ENCODE measurements at regions not wholly inside any gene's neighbourhood (a gene's known extent, or its start where the extent isn't known, plus 50 kb on each side); places are given as distances from the start of the nearest gene placed in this dataset.

GRCh38 chr11:116111546-116111945 lies 607.3 kb upstream of the CADM1 start:
- Histone ChIP-seq H3K4me1 (no peaks in the 10 kb centered on the region), H3K27ac (no peak overlapping the region), H3K4me3 (no peak overlapping the region), H3K36me3 (ENCODE audit: insufficient read depth in 1 of 2, low read depth in 1 of 2) (no peaks in the 10 kb centered on the region), H3K27me3 (ENCODE audit: insufficient read depth in 3 of 3, low read length in 2 of 3) (peaks cover 0 to 3% (median 0%) of the 10 kb centered on the region in 3 donors), H3K9me3 (no peaks in the 10 kb centered on the region)
- intact Hi-C loops (cut with DNase I): no loop called here
- no peak for DNase-seq
- WGBS, 3 donors: 80 to 90% (median 81%) methylated on average over 3 of the region's 3 CpGs
- TF ChIP-seq, protein P1, sequence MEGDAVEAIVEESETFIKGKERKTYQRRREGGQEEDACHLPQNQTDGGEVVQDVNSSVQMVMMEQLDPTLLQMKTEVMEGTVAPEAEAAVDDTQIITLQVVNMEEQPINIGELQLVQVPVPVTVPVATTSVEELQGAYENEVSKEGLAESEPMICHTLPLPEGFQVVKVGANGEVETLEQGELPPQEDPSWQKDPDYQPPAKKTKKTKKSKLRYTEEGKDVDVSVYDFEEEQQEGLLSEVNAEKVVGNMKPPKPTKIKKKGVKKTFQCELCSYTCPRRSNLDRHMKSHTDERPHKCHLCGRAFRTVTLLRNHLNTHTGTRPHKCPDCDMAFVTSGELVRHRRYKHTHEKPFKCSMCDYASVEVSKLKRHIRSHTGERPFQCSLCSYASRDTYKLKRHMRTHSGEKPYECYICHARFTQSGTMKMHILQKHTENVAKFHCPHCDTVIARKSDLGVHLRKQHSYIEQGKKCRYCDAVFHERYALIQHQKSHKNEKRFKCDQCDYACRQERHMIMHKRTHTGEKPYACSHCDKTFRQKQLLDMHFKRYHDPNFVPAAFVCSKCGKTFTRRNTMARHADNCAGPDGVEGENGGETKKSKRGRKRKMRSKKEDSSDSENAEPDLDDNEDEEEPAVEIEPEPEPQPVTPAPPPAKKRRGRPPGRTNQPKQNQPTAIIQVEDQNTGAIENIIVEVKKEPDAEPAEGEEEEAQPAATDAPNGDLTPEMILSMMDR (IDR thresholded peaks at IDR 0.05): no peak
- ATAC-seq: no peak

GRCh38 chr11:116110802-116111201 lies 606.6 kb upstream of the CADM1 start:
- Histone ChIP-seq H3K4me3 (no peak overlapping the region), H3K27ac (no peak overlapping the region), H3K27me3 (ENCODE audit: insufficient read depth in 3 of 3, low read length in 2 of 3) (peaks cover 0 to 3% (median 0%) of the 10 kb centered on the region in 3 donors), H3K36me3 (ENCODE audit: insufficient read depth in 1 of 2, low read depth in 1 of 2) (no peaks in the 10 kb centered on the region), H3K9me3 (no peaks in the 10 kb centered on the region), H3K4me1 (no peaks in the 10 kb centered on the region)
- intact Hi-C loops (cut with DNase I): no loop called here
- 94 to 100% (median 96%) methylated on average over 1 of the region's 1 CpG for WGBS, 3 donors
- ATAC-seq (no peak), DNase-seq (no peak)
- TF ChIP-seq, protein P1 (IDR thresholded peaks at IDR 0.05): no peak

DNA sequence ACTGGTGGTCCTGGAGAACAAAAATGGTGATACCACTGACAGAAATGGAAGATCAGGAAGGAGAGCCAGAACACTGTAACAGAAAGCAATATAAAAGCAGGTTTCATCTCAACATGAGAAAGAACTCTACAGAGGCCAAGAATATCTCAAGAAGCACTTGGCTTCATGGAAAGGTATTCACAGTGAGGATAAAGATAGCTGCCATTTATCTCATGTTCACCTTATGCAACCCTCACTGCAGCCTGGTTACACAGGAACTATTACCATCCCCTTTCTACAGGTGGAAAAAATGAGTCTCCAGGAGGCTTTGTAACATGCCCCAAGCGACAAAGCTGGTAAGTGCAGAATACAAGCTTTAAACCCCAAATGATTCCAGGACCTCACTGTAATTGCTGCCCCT lies 606.1 kb upstream of the CADM1 start:
- TF ChIP-seq, protein P1 (IDR thresholded peaks at IDR 0.05): no peak
- H3K36me3 ChIP-seq (ENCODE audit: insufficient read depth in 1 of 2, low read depth in 1 of 2): no peaks in the 10 kb centered on the region
- intact Hi-C loops (cut with DNase I): no loop called here
- H3K27ac ChIP-seq: no peak overlapping the region
- H3K4me3 ChIP-seq: no peak overlapping the region
- no peak for DNase-seq
- WGBS, 3 donors: 45 to 95% (median 54%) methylated on average over 1 of the region's 1 CpG
- H3K4me1 ChIP-seq: no peaks in the 10 kb centered on the region
- ATAC-seq: peak in 1 of 4 donors; percentile 59
- H3K27me3 ChIP-seq (ENCODE audit: insufficient read depth in 3 of 3, low read length in 2 of 3): peaks cover 0 to 3% (median 0%) of the 10 kb centered on the region in 3 donors
- H3K9me3 ChIP-seq: no peaks in the 10 kb centered on the region

DNA sequence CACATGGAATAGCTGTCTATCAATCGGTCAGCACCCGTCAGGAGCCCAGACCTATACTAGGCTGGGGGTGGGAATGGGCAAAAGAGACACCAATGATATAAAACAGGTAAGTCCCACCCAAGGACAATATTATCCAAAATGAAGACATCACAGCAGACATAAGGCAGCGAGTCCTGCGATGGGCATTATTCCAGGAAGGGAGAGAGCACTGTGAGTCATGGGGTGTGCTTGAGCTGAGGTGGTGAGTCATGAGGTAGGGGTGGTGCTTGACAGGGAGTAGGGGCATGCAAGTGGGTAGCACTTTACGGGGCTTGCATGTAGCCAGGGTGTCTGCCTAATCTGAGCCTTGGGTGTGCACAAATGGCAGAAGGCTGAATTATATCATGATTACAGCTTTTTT lies 605.0 kb upstream of the CADM1 start:
- Histone ChIP-seq H3K4me1 (no peaks in the 10 kb centered on the region), H3K27ac (no peak overlapping the region), H3K9me3 (no peaks in the 10 kb centered on the region), H3K4me3 (no peak overlapping the region), H3K27me3 (ENCODE audit: insufficient read depth in 3 of 3, low read length in 2 of 3) (peaks cover 0 to 3% (median 0%) of the 10 kb centered on the region in 3 donors), H3K36me3 (ENCODE audit: insufficient read depth in 1 of 2, low read depth in 1 of 2) (no peaks in the 10 kb centered on the region)
- TF ChIP-seq, protein P1 (IDR thresholded peaks at IDR 0.05): no peak
- 85 to 91% (median 89%) methylated on average over 5 of the region's 5 CpGs for WGBS, 3 donors
- intact Hi-C loops (cut with DNase I): no loop called here
- ATAC-seq (peak in 2 of 4 donors; percentile 54 to 59), DNase-seq (no peak)

DNA sequence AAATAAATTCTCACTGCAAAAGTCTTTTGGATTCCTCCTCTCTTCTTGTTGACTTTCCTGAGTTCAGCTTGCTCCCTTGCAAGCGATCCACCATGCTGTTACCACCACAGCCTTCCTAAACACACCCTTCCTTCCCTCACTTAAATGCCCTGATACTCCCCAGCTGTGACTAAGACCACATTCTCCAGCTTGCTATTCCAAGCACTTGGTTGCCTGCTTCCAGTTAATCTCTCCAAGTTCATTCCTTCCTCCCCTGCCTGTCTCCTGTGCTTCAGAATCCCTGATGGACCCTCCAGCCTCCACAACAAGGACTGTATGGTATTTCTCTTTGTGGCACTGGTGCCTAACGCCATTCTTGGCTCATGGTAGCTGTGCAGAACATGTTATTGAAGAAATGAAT lies 603.9 kb upstream of the CADM1 start:
- H3K4me1 ChIP-seq: no peaks in the 10 kb centered on the region
- H3K36me3 ChIP-seq (ENCODE audit: insufficient read depth in 1 of 2, low read depth in 1 of 2): no peaks in the 10 kb centered on the region
- WGBS, 3 donors: 64 to 76% (median 73%) methylated on average over 2 of the region's 2 CpGs
- ATAC-seq: no peak
- intact Hi-C loops (cut with DNase I): no loop called here
- H3K27ac ChIP-seq: no peak overlapping the region
- no peak overlapping the region for H3K4me3 ChIP-seq
- no peak for DNase-seq
- H3K27me3 ChIP-seq (ENCODE audit: insufficient read depth in 3 of 3, low read length in 2 of 3): no peaks in the 10 kb centered on the region
- TF ChIP-seq, protein P1 (IDR thresholded peaks at IDR 0.05): no peak
- H3K9me3 ChIP-seq: no peaks in the 10 kb centered on the region
